HEK293 (cell line): ENCODE measurements at regions not wholly inside any gene's neighbourhood (a gene's known extent, or its start where the extent isn't known, plus 50 kb on each side); places are given as distances from the start of the nearest gene placed in this dataset.

ENCODE experiments used
- CTCF ChIA-PET: fragments of 350-600 bp; formaldehyde crosslinking; extraction: SDS; loops from one replicate; lab custom pipeline; 2021; ENCODE audit warnings: antibody characterized with exemption; lab: Yijun Ruan, JAX
- POLR2A ChIA-PET: fragments of 300-600 bp; formaldehyde crosslinking; extraction: SDS; loops from one replicate; lab custom pipeline; 2020; ENCODE audit warnings: antibody characterized with exemption, inconsistent platforms; lab: Yijun Ruan, JAX
- H3K27ac ChIP-seq: fragments of 200-500 bp; sonication (Bioruptor generic); 2 replicates; pipeline ENCODE4 v1.5.1; 2014; ENCODE audit warnings: low read depth, low read length, control low read depth, inconsistent platforms; ENCODE audit errors: extremely low read depth
- H3K36me3 ChIP-seq, 2 experiments: fragments of 200-500 bp in 1 of 2; sonication (Bioruptor generic) in 1 of 2; 1 replicate in 1 of 2; 2 replicates in 1 of 2; pipeline ENCODE4 v1.5.1; 2014 to 2017; ENCODE audit warnings: inconsistent platforms in 2 of 2, low read length in 2 of 2; ENCODE audit not compliant: control insufficient read depth in 2 of 2, insufficient read depth in 1 of 2
- H3K4me1 ChIP-seq: fragments of 200-500 bp; sonication (Bioruptor generic); 2 replicates; pipeline ENCODE4 v1.5.1; 2014; ENCODE audit warnings: mild to moderate bottlenecking, low read length, inconsistent platforms; ENCODE audit not compliant: control insufficient read depth, insufficient read depth
- H3K4me3 ChIP-seq: 2 replicates; pipeline ENCODE4 v1.5.1; 2011; ENCODE audit warnings: low read depth, mild to moderate bottlenecking, control low read depth, low read length, moderate library complexity
- H3K9me3 ChIP-seq: fragments of 200-500 bp; sonication (Bioruptor generic); 2 replicates; pipeline ENCODE4 v1.5.1; 2014; ENCODE audit warnings: low read depth, low read length, inconsistent platforms; ENCODE audit not compliant: control insufficient read depth, insufficient read depth
- GLIS1 ChIP-seq: fragments of 450-650 bp; formaldehyde crosslinking; IDR thresholded peaks from 2 replicates; pipeline ENCODE4 v1.5.1; 2016; ENCODE audit warnings: missing biosample characterization, missing genetic modification characterization
- REPIN1 ChIP-seq: fragments of 450-650 bp; formaldehyde crosslinking; IDR thresholded peaks from 2 replicates; pipeline ENCODE4 v1.5.1; 2017; ENCODE audit warnings: missing biosample characterization, missing genetic modification characterization, low read depth
- ZBTB17 ChIP-seq: fragments of 450-650 bp; formaldehyde crosslinking; IDR thresholded peaks from 2 replicates; pipeline ENCODE4 v1.5.1; 2016; ENCODE audit warnings: missing biosample characterization, missing genetic modification characterization
- ZFP3 ChIP-seq: fragments of 450-650 bp; formaldehyde crosslinking; IDR thresholded peaks from 2 replicates; pipeline ENCODE4 v1.5.1; 2016; ENCODE audit warnings: low read depth, missing biosample characterization, missing genetic modification characterization
- ZIC2 ChIP-seq: fragments of 450-650 bp; formaldehyde crosslinking; IDR thresholded peaks from 2 replicates; pipeline ENCODE4 v1.5.1; 2016; ENCODE audit warnings: missing biosample characterization, missing genetic modification characterization
- ZNF114 ChIP-seq: fragments of 450-650 bp; formaldehyde crosslinking; IDR thresholded peaks from 2 replicates; pipeline ENCODE4 v1.5.0; 2017; ENCODE audit warnings: missing biosample characterization, missing genetic modification characterization
- ZNF155 ChIP-seq: fragments of 450-650 bp; formaldehyde crosslinking; IDR thresholded peaks from 2 replicates; pipeline ENCODE4 v1.5.1; 2016; ENCODE audit warnings: missing biosample characterization, missing genetic modification characterization
- ZNF23 ChIP-seq: fragments of 450-650 bp; formaldehyde crosslinking; IDR thresholded peaks from 2 replicates; pipeline ENCODE4 v1.5.1; 2016; ENCODE audit warnings: missing biosample characterization, missing genetic modification characterization, borderline replicate concordance
- ZNF514 ChIP-seq: fragments of 450-650 bp; formaldehyde crosslinking; IDR thresholded peaks from 2 replicates; pipeline ENCODE4 v1.5.1; 2016; ENCODE audit warnings: missing biosample characterization, missing genetic modification characterization
- ZNF555 ChIP-seq: fragments of 450-650 bp; formaldehyde crosslinking; conservative IDR thresholded peaks from 2 replicates; pipeline ENCODE4 v1.5.1; 2017; ENCODE audit warnings: missing biosample characterization, mild to moderate bottlenecking, missing genetic modification characterization, inconsistent platforms
- ZNF645 ChIP-seq: fragments of 450-650 bp; formaldehyde crosslinking; IDR thresholded peaks from 2 replicates; pipeline ENCODE4; 2016; ENCODE audit warnings: missing biosample characterization, missing genetic modification characterization
- ZNF785 ChIP-seq: fragments of 450-650 bp; formaldehyde crosslinking; IDR thresholded peaks from 2 replicates; pipeline ENCODE4 v1.5.1; 2016; ENCODE audit warnings: missing biosample characterization, missing genetic modification characterization
- TF ChIP-seq, protein P1 (sequence below): fragments of 450-650 bp; formaldehyde crosslinking; IDR thresholded peaks from 2 replicates; pipeline ENCODE4 v1.5.1; 2017; ENCODE audit warnings: missing biosample characterization, missing genetic modification characterization
- TF ChIP-seq, protein P2 (sequence below): fragments of 450-650 bp; formaldehyde crosslinking; IDR thresholded peaks from 2 replicates; pipeline ENCODE4 v1.5.1; 2017; ENCODE audit warnings: missing biosample characterization, missing genetic modification characterization

GRCh38 chr15:77555232-77555631 lies 77.5 kb downstream of the LINGO1 start:
- ChIA-PET POLR2A (no interaction called here), CTCF (interaction anchor here (1.6 kb wide), 1 partner anchor 11 kb away, joined by 8 read pairs; no protein-coding TSS in a partner anchor)
- Histone ChIP-seq H3K4me3 (no peak overlapping the region), H3K4me1 (no peaks in the 10 kb centered on the region), H3K36me3 (no peaks in the 10 kb centered on the region), H3K27ac (no peak overlapping the region), H3K9me3 (no peaks in the 10 kb centered on the region)
- peak; percentile 70 for TF ChIP-seq ZBTB17 (tag by site-specific recombination)
- TF ChIP-seq, protein P1, sequence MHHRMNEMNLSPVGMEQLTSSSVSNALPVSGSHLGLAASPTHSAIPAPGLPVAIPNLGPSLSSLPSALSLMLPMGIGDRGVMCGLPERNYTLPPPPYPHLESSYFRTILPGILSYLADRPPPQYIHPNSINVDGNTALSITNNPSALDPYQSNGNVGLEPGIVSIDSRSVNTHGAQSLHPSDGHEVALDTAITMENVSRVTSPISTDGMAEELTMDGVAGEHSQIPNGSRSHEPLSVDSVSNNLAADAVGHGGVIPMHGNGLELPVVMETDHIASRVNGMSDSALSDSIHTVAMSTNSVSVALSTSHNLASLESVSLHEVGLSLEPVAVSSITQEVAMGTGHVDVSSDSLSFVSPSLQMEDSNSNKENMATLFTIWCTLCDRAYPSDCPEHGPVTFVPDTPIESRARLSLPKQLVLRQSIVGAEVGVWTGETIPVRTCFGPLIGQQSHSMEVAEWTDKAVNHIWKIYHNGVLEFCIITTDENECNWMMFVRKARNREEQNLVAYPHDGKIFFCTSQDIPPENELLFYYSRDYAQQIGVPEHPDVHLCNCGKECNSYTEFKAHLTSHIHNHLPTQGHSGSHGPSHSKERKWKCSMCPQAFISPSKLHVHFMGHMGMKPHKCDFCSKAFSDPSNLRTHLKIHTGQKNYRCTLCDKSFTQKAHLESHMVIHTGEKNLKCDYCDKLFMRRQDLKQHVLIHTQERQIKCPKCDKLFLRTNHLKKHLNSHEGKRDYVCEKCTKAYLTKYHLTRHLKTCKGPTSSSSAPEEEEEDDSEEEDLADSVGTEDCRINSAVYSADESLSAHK: no peak
- TF ChIP-seq ZNF114 (tag by site-specific recombination): no peak

GRCh38 chr15:77554306-77555080 lies 78.2 kb downstream of the LINGO1 start:
- ChIA-PET CTCF (interaction anchor here (1.6 kb wide), 1 partner anchor 10 kb away, joined by 8 read pairs; no protein-coding TSS in a partner anchor), POLR2A (no interaction called here)
- Histone ChIP-seq H3K36me3 (no peaks in the 10 kb centered on the region), H3K9me3 (no peaks in the 10 kb centered on the region), H3K4me1 (no peaks in the 10 kb centered on the region), H3K27ac (no peak overlapping the region), H3K4me3 (no peak overlapping the region)
- peak; percentile 7; the same call in 1 of the 2 replicates for TF ChIP-seq GLIS1 (tag by site-specific recombination)
- no peak for TF ChIP-seq REPIN1
- no peak for TF ChIP-seq ZNF645 (tag by site-specific recombination)
- TF ChIP-seq ZNF785 (tag by site-specific recombination): no peak
- TF ChIP-seq ZNF23 (tag by site-specific recombination): no peak
- TF ChIP-seq ZIC2 (tag by site-specific recombination): peak; percentile 24; the same call in 1 of the 2 replicates

GRCh38 chr15:77553695-77554094 lies 79.0 kb downstream of the LINGO1 start:
- Histone ChIP-seq H3K4me3 (no peak overlapping the region), H3K9me3 (no peaks in the 10 kb centered on the region), H3K36me3 (no peaks in the 10 kb centered on the region), H3K4me1 (no peaks in the 10 kb centered on the region)
- CTCF ChIA-PET: interaction anchor here (1.6 kb wide), 1 partner anchor 10 kb away, joined by 8 read pairs; no protein-coding TSS in a partner anchor
- POLR2A ChIA-PET: no interaction called here
- TF ChIP-seq ZNF555 (tag by site-specific recombination) (no peak), ZFP3 (tag by site-specific recombination) (no peak), ZNF514 (tag by site-specific recombination) (no peak)
- TF ChIP-seq, all 188 proteins: peak for 0
- H3K27ac ChIP-seq: no peak overlapping the region

DNA sequence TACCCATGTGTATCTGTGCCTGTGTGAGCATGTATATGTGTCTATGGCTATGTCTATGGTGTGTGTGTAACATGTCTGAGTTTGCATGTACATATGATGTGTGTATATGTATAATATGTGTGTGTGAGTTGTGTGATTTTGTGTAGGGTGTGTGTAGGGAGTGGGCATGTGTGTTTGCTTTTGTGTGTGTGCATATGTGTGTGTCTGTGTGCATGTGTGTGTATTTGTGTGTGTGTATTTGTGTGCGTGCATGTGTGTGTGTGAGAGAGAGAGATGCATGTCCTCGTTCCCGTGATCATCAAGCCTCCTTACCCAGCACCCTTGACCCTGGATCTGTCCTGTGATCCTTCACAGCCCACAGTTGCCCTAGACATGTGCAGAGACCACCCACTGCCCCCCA lies 79.5 kb downstream of the LINGO1 start:
- ChIA-PET POLR2A (no interaction called here), CTCF (no interaction called here)
- no peak for TF ChIP-seq ZNF155 (tag by site-specific recombination)
- TF ChIP-seq, protein P2, sequence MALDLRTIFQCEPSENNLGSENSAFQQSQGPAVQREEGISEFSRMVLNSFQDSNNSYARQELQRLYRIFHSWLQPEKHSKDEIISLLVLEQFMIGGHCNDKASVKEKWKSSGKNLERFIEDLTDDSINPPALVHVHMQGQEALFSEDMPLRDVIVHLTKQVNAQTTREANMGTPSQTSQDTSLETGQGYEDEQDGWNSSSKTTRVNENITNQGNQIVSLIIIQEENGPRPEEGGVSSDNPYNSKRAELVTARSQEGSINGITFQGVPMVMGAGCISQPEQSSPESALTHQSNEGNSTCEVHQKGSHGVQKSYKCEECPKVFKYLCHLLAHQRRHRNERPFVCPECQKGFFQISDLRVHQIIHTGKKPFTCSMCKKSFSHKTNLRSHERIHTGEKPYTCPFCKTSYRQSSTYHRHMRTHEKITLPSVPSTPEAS (tag by site-specific recombination): peak; percentile 93
- no peaks in the 10 kb centered on the region for H3K4me1 ChIP-seq
- no peaks in the 10 kb centered on the region for H3K36me3 ChIP-seq
- no peak overlapping the region for H3K4me3 ChIP-seq
- no peak overlapping the region for H3K27ac ChIP-seq
- H3K9me3 ChIP-seq: no peaks in the 10 kb centered on the region
